GM19238 (cell line): ENCODE measurements at regions not wholly inside any gene's neighbourhood (a gene's known extent, or its start where the extent isn't known, plus 50 kb on each side); places are given as distances from the start of the nearest gene placed in this dataset.

Experiments
- DNase-seq: peaks from one replicate; pipeline ENCODE4 v3.0.0; 2011; ENCODE audit warnings: low spot score; ENCODE audit not compliant: insufficient read length

DNA sequence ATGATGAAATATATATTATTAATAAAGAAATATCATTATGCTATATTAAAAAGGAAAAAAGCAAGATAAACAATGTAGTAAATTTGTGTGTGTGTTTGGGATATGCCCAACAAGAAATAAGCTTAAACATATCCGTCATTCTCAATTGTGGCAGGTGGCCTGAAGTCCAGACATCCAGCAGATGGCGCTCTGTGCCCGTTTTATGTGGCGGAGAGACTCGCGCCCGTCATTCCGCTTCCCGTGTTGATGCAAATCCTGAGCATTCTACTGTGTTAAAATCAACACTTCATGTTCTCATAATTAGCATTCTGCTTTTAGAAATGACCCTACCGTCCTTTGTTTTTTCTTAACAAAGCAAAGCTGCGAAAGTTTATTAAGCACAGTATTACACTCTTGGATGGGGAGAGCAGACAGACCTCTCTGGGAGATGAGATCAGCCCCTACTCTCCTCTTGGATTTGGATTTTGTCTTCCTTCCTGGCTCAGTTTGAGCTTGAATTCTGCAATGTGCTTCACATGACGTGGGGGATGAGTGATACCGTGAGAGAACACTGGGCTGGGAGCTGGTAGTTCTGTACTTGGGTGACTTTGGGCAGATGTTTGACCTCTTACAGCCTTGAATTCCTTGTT lies 125.8 kb downstream of the MCHR2 start:
- DNase-seq = peak; percentile 13
